ENCODE measurements at regions not wholly inside any gene's neighbourhood (a gene's known extent, or its start where the extent isn't known, plus 50 kb on each side); places are given as distances from the start of the nearest gene placed in this dataset.
"Not testable (repeated sequence)": the region's sequence is repeated elsewhere in the genome, so short reads cannot be mapped to it uniquely, and the experiment has no call there.

DNA sequence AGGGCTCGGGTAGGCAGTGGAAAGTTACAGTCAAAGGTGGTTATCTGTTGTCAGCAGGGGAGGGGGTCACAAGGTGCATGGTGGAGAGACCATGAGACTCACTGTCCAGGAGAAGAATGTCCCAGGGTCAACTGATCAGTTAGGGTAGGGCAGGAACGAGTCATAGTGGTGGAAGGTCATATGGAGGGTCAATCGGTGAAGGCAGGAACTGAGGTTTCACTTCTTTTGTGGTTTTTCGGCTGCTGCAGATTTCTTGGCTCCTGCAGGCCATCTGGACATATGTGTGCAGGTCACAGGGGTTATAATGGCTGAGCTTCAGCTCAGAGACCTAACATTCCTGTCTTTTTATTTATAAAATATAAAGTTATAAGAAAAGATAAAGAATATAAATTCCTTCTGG, 506.2 kb upstream of the ROBO2 start:
- H2AFZ ChIP-seq (ENCODE audit: low read length); H3K4ac ChIP-seq (replicated peaks; ENCODE audit: insufficient read length, low read depth, low read length); DNase-seq (ENCODE audit: low read depth in 1 of 2, low spot score in 2 of 2); H3K4me3 ChIP-seq (ENCODE audit: extremely low read depth in 1 of 4, insufficient read depth in 2 of 4, low read depth in 3 of 4, low read length in 4 of 4); H2AK5ac ChIP-seq (ENCODE audit: low read depth, low read length); H3K79me2 ChIP-seq (ENCODE audit: control insufficient read depth in 1 of 2, insufficient read depth in 2 of 2, low read length in 2 of 2); H3K9me3 ChIP-seq (ENCODE audit: insufficient read depth in 2 of 2, low read depth in 1 of 2, low read length in 1 of 2); H3K4me1 ChIP-seq (replicated peaks in 1 of 4; ENCODE audit: control insufficient read depth in 3 of 4, insufficient read depth in 4 of 4, low read length in 3 of 4); H3K23me2 ChIP-seq (ENCODE audit: low read depth, low read length); H2BK15ac ChIP-seq (ENCODE audit: low read length); H3K36me3 ChIP-seq (ENCODE audit: control insufficient read depth in 2 of 4, insufficient read depth in 4 of 4, low read length in 3 of 4); H2BK5ac ChIP-seq (ENCODE audit: low read depth, low read length); H3K14ac ChIP-seq (ENCODE audit: insufficient read length); H2BK120ac ChIP-seq (replicated peaks; ENCODE audit: low read depth, low read length); H4K8ac ChIP-seq (ENCODE audit: extremely low read depth, insufficient read depth, low read length); POLR2A ChIA-PET (ENCODE audit: partially characterized antibody); H3K9ac ChIP-seq (replicated peaks in 1 of 4; ENCODE audit: extremely low read depth in 1 of 4, low read depth in 3 of 4, low read length in 3 of 4); H3K56ac ChIP-seq (replicated peaks; ENCODE audit: insufficient read length, low read depth, low read length); H4K91ac ChIP-seq (replicated peaks; ENCODE audit: insufficient read length, low read length); H3K27ac ChIP-seq (ENCODE audit: low read depth, low read length); H2BK20ac ChIP-seq (ENCODE audit: low read length); H3K79me1 ChIP-seq (ENCODE audit: low read depth, low read length); H3K27me3 ChIP-seq (replicated peaks in 1 of 4; ENCODE audit: control insufficient read depth in 3 of 4, extremely low read depth in 1 of 4, insufficient read depth in 3 of 4, low read length in 3 of 4); H3K18ac ChIP-seq (ENCODE audit: extremely low read depth, low read length); H4K20me1 ChIP-seq (replicated peaks in 1 of 2; ENCODE audit: control insufficient read depth in 1 of 2, insufficient read depth in 2 of 2, low read length in 2 of 2); H3K4me2 ChIP-seq (ENCODE audit: insufficient read depth in 1 of 2, low read depth in 2 of 2, low read length in 2 of 2); H4K5ac ChIP-seq (ENCODE audit: insufficient read length, low read depth, low read length); FAIRE-seq; H3K23ac ChIP-seq (ENCODE audit: insufficient read length); H2BK12ac ChIP-seq (ENCODE audit: low read depth, low read length): not testable (repeated sequence)
- 85% methylated on average over 4 of the region's 4 CpGs; no CpG with 5 or more reads in 1 of the 2 experiments for WGBS, 2 experiments (ENCODE audit: extremely low coverage in 1 of 2, insufficient coverage in 1 of 2, insufficient read length in 1 of 2, insufficient replicate concordance in 2 of 2, low coverage in 1 of 2, low lambda C conversion rate in 2 of 2, missing lambda C conversion rate in 1 of 2)
- CTCF ChIA-PET (ENCODE audit: partially characterized antibody): interaction anchor here (0.6 to 2.6 kb wide), 2 partner anchors 37 to 709 kb away, joined by 3 to 6 read pairs; no protein-coding TSS in a partner anchor

DNA sequence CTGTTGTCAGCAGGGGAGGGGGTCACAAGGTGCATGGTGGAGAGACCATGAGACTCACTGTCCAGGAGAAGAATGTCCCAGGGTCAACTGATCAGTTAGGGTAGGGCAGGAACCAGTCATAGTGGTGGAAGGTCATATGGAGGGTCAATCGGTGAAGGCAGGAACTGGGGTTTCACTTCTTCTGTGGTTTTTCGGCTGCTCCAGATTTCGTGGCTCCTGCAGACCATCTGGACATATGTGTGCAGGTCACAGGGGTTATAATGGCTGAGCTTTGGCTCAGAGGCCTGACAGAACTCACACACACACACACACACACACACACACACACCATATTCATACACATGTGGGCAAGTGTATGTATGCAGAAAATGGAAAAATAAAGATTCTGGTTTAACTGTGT, 502.0 kb upstream of the ROBO2 start:
- H3K4me3 ChIP-seq (ENCODE audit: extremely low read depth in 1 of 4, insufficient read depth in 2 of 4, low read depth in 3 of 4, low read length in 4 of 4); H3K9ac ChIP-seq (replicated peaks in 1 of 4; ENCODE audit: extremely low read depth in 1 of 4, low read depth in 3 of 4, low read length in 3 of 4); H4K8ac ChIP-seq (ENCODE audit: extremely low read depth, insufficient read depth, low read length); H2AFZ ChIP-seq (ENCODE audit: low read length); FAIRE-seq; DNase-seq (ENCODE audit: low read depth in 1 of 2, low spot score in 2 of 2); H3K23ac ChIP-seq (ENCODE audit: insufficient read length); H3K14ac ChIP-seq (ENCODE audit: insufficient read length); H4K20me1 ChIP-seq (replicated peaks in 1 of 2; ENCODE audit: control insufficient read depth in 1 of 2, insufficient read depth in 2 of 2, low read length in 2 of 2); H2BK20ac ChIP-seq (ENCODE audit: low read length); H3K79me1 ChIP-seq (ENCODE audit: low read depth, low read length); H3K27me3 ChIP-seq (replicated peaks in 1 of 4; ENCODE audit: control insufficient read depth in 3 of 4, extremely low read depth in 1 of 4, insufficient read depth in 3 of 4, low read length in 3 of 4); H2BK120ac ChIP-seq (replicated peaks; ENCODE audit: low read depth, low read length); H4K91ac ChIP-seq (replicated peaks; ENCODE audit: insufficient read length, low read length); H3K4me1 ChIP-seq (replicated peaks in 1 of 4; ENCODE audit: control insufficient read depth in 3 of 4, insufficient read depth in 4 of 4, low read length in 3 of 4); H3K23me2 ChIP-seq (ENCODE audit: low read depth, low read length); H3K4me2 ChIP-seq (ENCODE audit: insufficient read depth in 1 of 2, low read depth in 2 of 2, low read length in 2 of 2); H3K36me3 ChIP-seq (ENCODE audit: control insufficient read depth in 2 of 4, insufficient read depth in 4 of 4, low read length in 3 of 4); H3K18ac ChIP-seq (ENCODE audit: extremely low read depth, low read length); H2BK15ac ChIP-seq (ENCODE audit: low read length); H3K4ac ChIP-seq (replicated peaks; ENCODE audit: insufficient read length, low read depth, low read length); H3K79me2 ChIP-seq (ENCODE audit: control insufficient read depth in 1 of 2, insufficient read depth in 2 of 2, low read length in 2 of 2); H3K27ac ChIP-seq (ENCODE audit: low read depth, low read length); H2BK12ac ChIP-seq (ENCODE audit: low read depth, low read length); H2BK5ac ChIP-seq (ENCODE audit: low read depth, low read length); H4K5ac ChIP-seq (ENCODE audit: insufficient read length, low read depth, low read length); H3K56ac ChIP-seq (replicated peaks; ENCODE audit: insufficient read length, low read depth, low read length); H3K9me3 ChIP-seq (ENCODE audit: insufficient read depth in 2 of 2, low read depth in 1 of 2, low read length in 1 of 2); H2AK5ac ChIP-seq (ENCODE audit: low read depth, low read length); CTCF ChIA-PET (ENCODE audit: partially characterized antibody); POLR2A ChIA-PET (ENCODE audit: partially characterized antibody): not testable (repeated sequence)
- 76% methylated on average over 3 of the region's 3 CpGs; no CpG with 5 or more reads in 1 of the 2 experiments for WGBS, 2 experiments (ENCODE audit: extremely low coverage in 1 of 2, insufficient coverage in 1 of 2, insufficient read length in 1 of 2, insufficient replicate concordance in 2 of 2, low coverage in 1 of 2, low lambda C conversion rate in 2 of 2, missing lambda C conversion rate in 1 of 2)

All from H1 (cell line).